HG03196 (cell line): ENCODE measurements at regions not wholly inside any gene's neighbourhood (a gene's known extent, or its start where the extent isn't known, plus 50 kb on each side); places are given as distances from the start of the nearest gene placed in this dataset.

Source experiments
- ATAC-seq: cut with Tn5 transposase; IDR thresholded peaks from one replicate; pipeline ENCODE4 v1.9.1; 2021; ENCODE audit not compliant: unreplicated experiment

GRCh38 chr11:134572741-134573675 lies 161.0 kb upstream of the B3GAT1 start:
- ATAC-seq, result no peak

DNA sequence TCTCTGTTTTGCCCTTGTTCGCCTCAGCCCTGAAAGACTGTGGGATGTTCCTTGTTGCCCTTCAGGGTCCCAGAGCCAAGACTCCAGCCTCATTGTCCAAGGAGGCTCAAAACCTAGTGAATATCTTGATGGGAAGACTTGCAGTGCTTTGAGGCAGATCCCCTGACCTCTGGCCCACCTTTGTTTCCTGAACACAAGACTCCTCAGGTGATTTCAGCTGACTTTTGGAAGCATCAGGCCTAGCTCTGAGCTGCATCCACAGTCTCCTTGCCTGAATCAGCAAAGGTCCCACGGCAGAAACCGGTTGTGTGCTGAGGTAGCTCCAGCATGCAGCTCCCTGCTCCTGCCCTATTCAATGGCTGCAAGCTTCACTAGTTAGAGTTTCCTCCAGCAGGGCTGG lies 159.3 kb upstream of the B3GAT1 start:
- no peak for ATAC-seq

DNA sequence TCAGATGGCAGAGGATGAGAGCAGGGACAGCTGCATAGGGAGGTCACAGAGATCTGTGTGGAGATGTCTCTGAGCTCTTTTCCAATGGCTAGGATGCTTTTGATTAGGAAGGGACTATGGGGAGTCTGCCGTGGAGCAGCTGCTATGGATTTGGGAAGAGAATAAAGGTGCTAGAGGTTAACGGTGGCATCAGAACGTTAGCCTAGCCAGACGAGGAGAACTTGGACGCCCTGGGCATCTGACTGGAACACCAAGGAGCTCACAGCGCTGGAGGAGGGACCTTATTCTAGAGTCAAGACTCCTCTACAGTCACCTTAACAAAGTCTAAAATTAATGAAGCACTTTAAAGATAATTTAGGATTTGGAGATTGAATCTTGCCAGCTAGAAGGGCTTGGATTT lies 157.2 kb upstream of the B3GAT1 start:
- no peak for ATAC-seq

DNA sequence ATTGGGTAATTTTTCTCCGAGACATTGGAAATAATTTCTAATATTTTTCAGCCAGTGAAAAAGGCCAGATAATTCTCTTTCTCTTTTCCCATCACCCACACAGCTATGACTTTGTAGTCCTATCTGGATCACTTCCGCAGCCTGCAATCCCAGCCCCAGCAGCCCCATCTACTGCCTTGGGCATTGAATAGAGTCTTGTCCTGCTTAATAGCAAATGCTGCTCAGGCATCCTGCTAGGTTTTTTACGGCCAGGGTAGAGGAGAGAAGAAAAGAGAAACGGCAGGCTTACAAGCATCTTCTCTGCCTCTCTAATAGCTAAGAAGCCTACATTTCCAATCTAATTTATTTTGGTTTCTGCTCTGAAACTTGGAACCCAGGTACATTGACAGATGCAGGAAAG lies 154.3 kb upstream of the B3GAT1 start:
- no peak for ATAC-seq

- no peak for ATAC-seq
Measured at GRCh38 chr11:134565343-134565891, 153.4 kb upstream of the B3GAT1 start.

DNA sequence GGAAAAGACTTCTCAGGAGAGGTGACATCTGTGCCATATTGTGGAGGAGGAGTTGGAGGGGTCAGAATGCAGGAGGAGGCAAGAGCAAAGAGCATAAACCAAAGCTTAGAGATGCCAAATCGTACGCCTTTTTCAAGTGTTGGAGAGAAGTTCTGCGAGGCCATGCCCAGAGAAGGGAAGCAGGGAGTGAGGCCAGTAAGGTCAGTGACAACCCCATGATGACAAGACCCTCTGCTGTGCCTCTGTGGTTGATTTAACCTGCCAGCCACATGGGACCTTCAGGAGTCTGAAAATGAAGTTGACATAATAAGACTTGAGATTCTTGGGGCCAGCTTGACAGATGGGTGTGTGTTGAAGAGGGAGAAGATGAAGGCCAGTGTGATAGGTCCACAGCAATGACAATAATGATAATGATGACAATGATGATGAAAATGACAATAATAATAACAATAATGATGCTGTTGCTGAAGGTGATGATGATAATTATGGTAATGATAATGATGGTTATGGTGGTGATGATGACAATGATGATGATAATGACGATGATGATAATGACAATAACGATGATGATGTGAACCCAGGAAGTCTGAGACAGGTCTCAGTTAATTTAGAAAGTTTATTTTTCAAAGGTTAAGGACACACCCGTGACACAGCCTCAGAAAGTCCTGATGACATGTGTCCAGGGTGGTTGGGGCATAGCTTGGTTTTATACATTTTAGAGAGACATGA lies 152.6 kb upstream of the B3GAT1 start:
- no peak for ATAC-seq

DNA sequence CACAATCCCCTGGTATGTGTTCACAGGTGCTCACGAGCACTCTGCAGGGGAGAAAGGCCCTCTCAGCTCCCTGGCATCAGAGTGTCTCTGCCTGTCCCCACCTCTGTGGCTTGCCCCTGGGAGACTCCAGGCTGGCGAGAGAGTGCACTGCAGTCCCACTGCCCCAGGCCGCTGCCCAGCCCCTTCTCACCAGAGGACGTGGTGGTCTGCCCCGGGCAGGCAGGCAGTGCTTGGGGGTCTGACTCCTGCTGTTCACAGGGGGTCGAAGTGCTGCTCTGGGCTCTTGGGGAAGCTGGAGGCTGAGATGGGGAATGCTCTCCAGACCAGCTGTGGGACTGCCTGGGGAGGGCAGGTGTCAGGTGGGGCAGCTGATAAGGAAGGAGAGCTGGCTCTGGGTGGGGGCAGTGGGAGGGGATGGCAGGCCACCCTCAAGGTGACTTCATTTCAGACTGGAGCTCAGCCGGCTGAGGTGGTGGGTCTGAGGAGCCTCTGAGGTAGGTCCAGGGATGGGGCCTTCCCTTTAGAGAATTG lies 151.0 kb upstream of the B3GAT1 start:
- no peak for ATAC-seq

- no peak for ATAC-seq
Measured at GRCh38 chr11:134562196-134562595, 150.2 kb upstream of the B3GAT1 start.

- ATAC-seq, result no peak
Measured at GRCh38 chr11:134561331-134561720, 149.3 kb upstream of the B3GAT1 start.

DNA sequence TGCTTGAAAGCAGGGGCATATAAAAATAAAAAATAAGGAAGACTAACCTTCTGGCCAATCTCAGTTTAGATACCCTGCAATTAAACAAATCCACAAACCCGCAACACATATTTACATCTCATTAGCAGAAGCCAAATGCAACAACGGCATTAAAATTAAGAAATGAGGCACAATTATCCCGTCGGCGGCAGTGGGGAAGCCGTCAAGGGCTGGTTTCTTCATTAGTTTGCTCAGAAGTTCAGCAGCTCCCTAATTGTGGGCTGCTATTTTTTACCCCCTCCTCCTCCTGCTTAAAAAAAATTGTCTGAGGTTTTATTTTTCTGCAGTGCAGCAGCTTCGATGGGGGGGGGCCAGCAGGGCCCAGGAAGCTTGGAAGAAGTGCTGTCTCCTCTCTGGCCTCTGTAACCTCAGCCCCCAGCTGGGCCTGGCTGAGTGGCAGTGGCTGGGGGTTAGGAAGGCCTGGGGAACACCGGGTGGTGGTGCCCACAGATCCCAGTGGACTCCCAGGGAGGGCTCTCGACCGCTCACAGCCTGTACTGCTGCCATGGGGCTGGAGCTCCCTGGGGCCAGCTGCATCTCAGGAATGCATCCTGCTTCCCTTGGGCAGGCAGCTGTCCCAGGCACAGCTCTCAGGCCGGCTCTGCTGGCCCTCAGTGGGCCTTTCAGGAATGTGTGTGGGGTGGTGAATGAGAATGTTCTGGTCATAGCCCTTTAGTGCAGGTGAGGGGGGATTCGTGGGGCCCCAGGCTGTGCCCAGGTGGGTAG lies 148.7 kb upstream of the B3GAT1 start:
- ATAC-seq, result no peak

- ATAC-seq, result no peak
Measured at GRCh38 chr11:134560066-134560465, 148.0 kb upstream of the B3GAT1 start.

DNA sequence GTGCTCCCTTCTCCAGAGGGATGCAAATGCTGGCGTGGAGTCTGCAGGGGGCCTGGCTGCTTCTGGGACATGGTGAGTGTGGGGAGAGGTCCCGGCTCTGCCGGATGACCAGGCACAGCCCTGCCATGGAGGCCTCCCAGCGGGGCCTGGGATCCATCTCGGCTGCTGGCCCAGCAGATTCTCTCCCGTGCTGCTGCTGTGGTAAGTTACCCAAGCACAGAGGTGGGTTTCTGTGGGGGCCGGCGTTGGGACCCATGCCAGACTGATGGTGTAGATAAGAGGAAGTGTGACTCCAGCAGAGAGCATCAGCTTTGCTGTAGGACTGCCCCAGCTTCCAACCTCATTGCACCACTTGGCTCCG lies 147.5 kb upstream of the B3GAT1 start:
- no peak for ATAC-seq

- no peak for ATAC-seq
Measured at GRCh38 chr11:134558916-134559601, 147.0 kb upstream of the B3GAT1 start.

GRCh38 chr11:134558258-134558835 lies 146.3 kb upstream of the B3GAT1 start:
- no peak for ATAC-seq

- ATAC-seq, result no peak
Measured at GRCh38 chr11:134557571-134558257, 145.7 kb upstream of the B3GAT1 start.

DNA sequence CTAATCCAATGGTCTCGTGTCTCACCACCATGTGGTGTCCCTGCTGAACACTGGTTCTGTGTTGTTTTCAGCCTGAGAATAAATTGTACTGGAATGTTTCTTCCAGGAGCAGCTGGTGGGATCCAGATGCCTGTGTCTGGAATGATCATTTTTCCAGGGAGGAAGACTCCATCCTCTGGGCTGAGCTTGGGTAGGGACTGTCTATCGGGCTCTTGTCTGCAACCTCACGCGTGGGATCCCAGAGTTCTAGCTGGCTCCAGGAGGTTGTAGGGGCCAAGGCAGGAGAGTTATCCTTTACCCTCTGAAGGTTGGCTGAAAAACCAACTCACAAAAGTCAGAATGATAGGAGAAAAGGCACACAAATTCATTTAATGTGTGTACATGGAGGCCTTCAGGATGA lies 144.1 kb upstream of the B3GAT1 start:
- no peak for ATAC-seq

GRCh38 chr11:134555510-134555909 lies 143.5 kb upstream of the B3GAT1 start:
- no peak for ATAC-seq

DNA sequence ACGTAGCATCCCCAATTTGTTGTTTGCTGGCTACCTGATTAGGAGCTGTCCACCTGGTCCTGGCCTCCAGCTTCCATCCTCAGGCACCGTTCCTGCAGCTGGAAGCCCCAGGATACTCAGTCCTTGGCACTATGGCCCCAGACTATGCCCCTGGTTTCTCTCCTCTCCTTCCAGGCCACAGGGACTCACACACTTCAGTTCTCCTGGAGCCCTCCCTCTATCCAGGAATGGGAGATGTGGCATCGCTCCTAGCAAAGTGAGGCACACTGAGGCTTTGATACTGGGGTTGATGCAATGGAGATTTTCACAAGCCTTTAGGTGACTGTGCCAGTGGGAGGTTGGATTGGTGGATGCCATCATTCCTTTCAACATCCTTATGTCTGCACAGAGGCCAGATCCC lies 142.8 kb upstream of the B3GAT1 start:
- no peak for ATAC-seq

- ATAC-seq, result no peak
Measured at GRCh38 chr11:134554106-134554505, 142.1 kb upstream of the B3GAT1 start.

DNA sequence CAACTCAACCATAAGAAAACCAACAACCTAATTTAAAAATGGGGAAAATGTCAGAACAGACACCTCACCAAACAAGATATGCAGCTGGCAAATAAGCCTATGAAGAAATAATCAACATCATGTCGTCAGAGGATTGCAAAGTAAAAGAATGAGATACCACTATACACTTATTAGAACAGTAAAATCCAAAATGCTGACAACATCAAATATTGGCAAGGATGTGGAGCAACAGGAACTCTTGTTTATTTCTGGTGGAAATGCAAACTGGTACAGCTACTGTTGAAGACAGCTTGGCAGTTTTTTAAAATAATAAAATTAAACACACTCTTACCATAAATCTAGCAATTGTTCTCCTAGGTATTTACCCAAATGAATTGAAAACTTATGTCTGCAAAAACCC lies 140.7 kb upstream of the B3GAT1 start:
- ATAC-seq, result no peak
